Endothelial cell of umbilical vein (primary cell): ENCODE measurements at regions not wholly inside any gene's neighbourhood (a gene's known extent, or its start where the extent isn't known, plus 50 kb on each side); places are given as distances from the start of the nearest gene placed in this dataset.

Experiments
- EZH2 ChIP-seq: IDR thresholded peaks from 2 replicates; pipeline ENCODE4 v1.6.1; 2012; ENCODE audit warnings: borderline replicate concordance, low read depth, mild to moderate bottlenecking, moderate library complexity, low read length, inconsistent platforms; ENCODE audit not compliant: severe bottlenecking
- MYC ChIP-seq: IDR thresholded peaks from one replicate; pipeline ENCODE4 v1.6.1; 2011; ENCODE audit warnings: mild to moderate bottlenecking, low read depth, low read length
- POLR2A ChIP-seq: IDR thresholded peaks from 2 replicates; pipeline ENCODE4 v1.6.1; 2012; ENCODE audit warnings: low read depth, mild to moderate bottlenecking, control low read depth, low read length
- POLR2AphosphoS5 ChIP-seq: IDR thresholded peaks from 2 replicates; pipeline ENCODE4 v1.6.1; 2012; ENCODE audit warnings: low read depth, mild to moderate bottlenecking, control low read depth, low read length, moderate library complexity; ENCODE audit not compliant: insufficient read depth
- TF ChIP-seq, protein P1 (sequence below), 2 donors: IDR thresholded peaks; 1 replicate in 1 of 2; 2 replicates in 1 of 2; pipeline ENCODE4 v1.5.1; 2011; ENCODE audit warnings: low read length in 2 of 2, mild to moderate bottlenecking in 2 of 2, moderate library complexity in 2 of 2, control low read depth in 1 of 2, inconsistent platforms in 1 of 2, low read depth in 1 of 2; ENCODE audit not compliant: insufficient read depth in 1 of 2; ENCODE audit errors: extremely low read depth in 1 of 2
- TF ChIP-seq, protein P2 (sequence below): IDR thresholded peaks from 2 replicates; pipeline ENCODE4 v1.6.1; 2011; ENCODE audit not compliant: insufficient read depth, insufficient read length

DNA sequence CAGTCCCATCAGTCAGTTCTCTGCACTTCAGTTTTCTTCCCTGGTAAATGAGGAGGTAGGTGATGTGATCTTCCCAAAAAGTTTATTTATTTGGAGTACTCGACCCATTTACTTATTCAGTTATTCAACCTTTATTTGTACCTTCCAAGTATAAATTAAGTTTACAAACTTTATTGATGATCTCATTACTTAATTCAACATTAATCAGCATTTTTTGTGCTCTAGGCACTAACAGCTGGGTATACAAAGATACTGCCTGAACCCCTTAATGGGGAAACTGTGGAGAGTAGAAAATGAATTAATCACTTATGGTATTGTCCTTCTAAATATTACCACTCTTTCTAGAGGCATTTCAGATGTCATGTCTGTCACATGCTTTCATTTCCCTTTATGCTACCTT lies 293.3 kb downstream of the DLEU7 start:
- TF ChIP-seq, protein P1, sequence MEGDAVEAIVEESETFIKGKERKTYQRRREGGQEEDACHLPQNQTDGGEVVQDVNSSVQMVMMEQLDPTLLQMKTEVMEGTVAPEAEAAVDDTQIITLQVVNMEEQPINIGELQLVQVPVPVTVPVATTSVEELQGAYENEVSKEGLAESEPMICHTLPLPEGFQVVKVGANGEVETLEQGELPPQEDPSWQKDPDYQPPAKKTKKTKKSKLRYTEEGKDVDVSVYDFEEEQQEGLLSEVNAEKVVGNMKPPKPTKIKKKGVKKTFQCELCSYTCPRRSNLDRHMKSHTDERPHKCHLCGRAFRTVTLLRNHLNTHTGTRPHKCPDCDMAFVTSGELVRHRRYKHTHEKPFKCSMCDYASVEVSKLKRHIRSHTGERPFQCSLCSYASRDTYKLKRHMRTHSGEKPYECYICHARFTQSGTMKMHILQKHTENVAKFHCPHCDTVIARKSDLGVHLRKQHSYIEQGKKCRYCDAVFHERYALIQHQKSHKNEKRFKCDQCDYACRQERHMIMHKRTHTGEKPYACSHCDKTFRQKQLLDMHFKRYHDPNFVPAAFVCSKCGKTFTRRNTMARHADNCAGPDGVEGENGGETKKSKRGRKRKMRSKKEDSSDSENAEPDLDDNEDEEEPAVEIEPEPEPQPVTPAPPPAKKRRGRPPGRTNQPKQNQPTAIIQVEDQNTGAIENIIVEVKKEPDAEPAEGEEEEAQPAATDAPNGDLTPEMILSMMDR (IDR thresholded peaks at IDR 0.05; ENCODE audit: extremely low read depth in 1 of 2, insufficient read depth in 1 of 2, low read depth in 1 of 2, low read length in 2 of 2) = no peak
- TF ChIP-seq EZH2 = no peak
- TF ChIP-seq POLR2A = no peak
- no peak for TF ChIP-seq POLR2AphosphoS5
- no peak for TF ChIP-seq MYC
- TF ChIP-seq, protein P2, sequence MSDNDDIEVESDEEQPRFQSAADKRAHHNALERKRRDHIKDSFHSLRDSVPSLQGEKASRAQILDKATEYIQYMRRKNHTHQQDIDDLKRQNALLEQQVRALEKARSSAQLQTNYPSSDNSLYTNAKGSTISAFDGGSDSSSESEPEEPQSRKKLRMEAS = no peak
